ENCODE measurements at regions not wholly inside any gene's neighbourhood (a gene's known extent, or its start where the extent isn't known, plus 50 kb on each side); places are given as distances from the start of the nearest gene placed in this dataset.

- TF ChIP-seq CTCF (conservative IDR thresholded peaks at IDR 0.05 in 1 of 2, IDR thresholded peaks at IDR 0.05 in 1 of 2; ENCODE audit: low read depth in 1 of 2, low read length in 2 of 2), result no peak
- no peak for TF ChIP-seq EZH2 (IDR thresholded peaks at IDR 0.05; ENCODE audit: low read length, missing control alignments)
Measured at GRCh38 chr16:6708576-6709215, 623.9 kb upstream of the RBFOX1 start.

Data from fibroblast of lung (primary cell).